MCF 10A (cell line): ENCODE measurements at regions not wholly inside any gene's neighbourhood (a gene's known extent, or its start where the extent isn't known, plus 50 kb on each side); places are given as distances from the start of the nearest gene placed in this dataset.

Experiments used
- BruUV-seq: library from RNA; stranded (reverse); fragments of 400-500 nt; replicated peaks from 2 replicates; lab custom pipeline; 2021; lab: Mats Ljungman, UMichigan
- CTCF ChIA-PET: fragments of 300-600 bp; sonication (Branson Sonifier 250); formaldehyde crosslinking; extraction: SDS; loops from one replicate; lab custom pipeline; 2021; ENCODE audit warnings: antibody characterized with exemption, inconsistent platforms; lab: Yijun Ruan, JAX
- POLR2A ChIA-PET: fragments of 300-600, 350-650 bp; sonication (Branson Sonifier 250); formaldehyde crosslinking; extraction: SDS; loops from one replicate; lab custom pipeline; 2020; ENCODE audit warnings: antibody characterized with exemption, inconsistent platforms; lab: Yijun Ruan, JAX
- DNase-seq: peaks from one replicate; pipeline ENCODE4 v3.0.0-alpha.2; 2018; ENCODE audit not compliant: unreplicated experiment
- H3K27ac Mint-ChIP-seq: one replicate; pipeline ENCODE4 v1.8.0; 2022; ENCODE audit warnings: mild to moderate bottlenecking, low read depth, mixed read lengths; ENCODE audit not compliant: unreplicated experiment
- H3K27me3 Mint-ChIP-seq: one replicate; pipeline ENCODE4 v1.8.0; 2022; ENCODE audit warnings: mixed read lengths; ENCODE audit not compliant: insufficient read depth, unreplicated experiment
- H3K36me3 Mint-ChIP-seq: one replicate; pipeline ENCODE4 v1.8.0; 2022; ENCODE audit warnings: mild to moderate bottlenecking, moderate library complexity, mixed read lengths; ENCODE audit not compliant: insufficient read depth, unreplicated experiment
- H3K4me1 Mint-ChIP-seq: one replicate; pipeline ENCODE4 v1.8.0; 2022; ENCODE audit warnings: mixed read lengths; ENCODE audit not compliant: insufficient read depth, unreplicated experiment
- H3K4me3 Mint-ChIP-seq: one replicate; pipeline ENCODE4 v1.8.0; 2022; ENCODE audit warnings: mild to moderate bottlenecking, moderate library complexity, mixed read lengths; ENCODE audit not compliant: unreplicated experiment
- H3K9me3 Mint-ChIP-seq: one replicate; pipeline ENCODE4 v1.8.0; 2022; ENCODE audit warnings: mixed read lengths; ENCODE audit not compliant: unreplicated experiment
- intact Hi-C: fragments of 100-400 bp; cut with micrococcal nuclease; formaldehyde crosslinking; loops from 2 replicates; pipeline ENCODE4 v1.14.1; 2022
- TF ChIP-seq, protein P1 (sequence below): fragments of 200-600 bp; IDR thresholded peaks from one replicate; pipeline ENCODE4 v1.8.0; 2022; ENCODE audit warnings: antibody characterized with exemption, mild to moderate bottlenecking; ENCODE audit not compliant: unreplicated experiment

DNA sequence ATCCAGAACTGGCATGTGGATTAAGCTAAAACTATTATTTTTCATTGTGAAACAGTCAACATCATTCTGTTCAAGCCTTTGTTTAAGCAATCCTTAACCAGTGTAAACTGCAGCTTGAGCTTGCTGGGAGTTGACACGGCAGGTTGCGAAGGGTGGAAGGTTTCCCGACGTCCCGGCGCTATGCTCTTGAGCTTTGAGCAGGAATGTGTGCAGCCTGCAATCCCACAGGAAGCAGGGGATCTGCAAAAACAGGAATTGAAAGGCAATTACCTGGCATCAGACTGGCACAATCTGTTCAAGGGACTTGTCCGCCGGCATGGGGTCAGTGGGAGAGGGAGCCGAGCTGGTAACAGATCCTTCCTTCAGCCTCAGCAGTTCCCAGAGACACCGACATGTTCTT lies 586.7 kb upstream of the SGCG start:
- Mint-ChIP-seq H3K4me1 (peaks cover 6% of the 10 kb centered on the region), H3K27me3 (no peaks in the 10 kb centered on the region), H3K9me3 (no peaks in the 10 kb centered on the region), H3K27ac (no peak overlapping the region), H3K36me3 (no peaks in the 10 kb centered on the region), H3K4me3 (no peak overlapping the region)
- TF ChIP-seq, protein P1, sequence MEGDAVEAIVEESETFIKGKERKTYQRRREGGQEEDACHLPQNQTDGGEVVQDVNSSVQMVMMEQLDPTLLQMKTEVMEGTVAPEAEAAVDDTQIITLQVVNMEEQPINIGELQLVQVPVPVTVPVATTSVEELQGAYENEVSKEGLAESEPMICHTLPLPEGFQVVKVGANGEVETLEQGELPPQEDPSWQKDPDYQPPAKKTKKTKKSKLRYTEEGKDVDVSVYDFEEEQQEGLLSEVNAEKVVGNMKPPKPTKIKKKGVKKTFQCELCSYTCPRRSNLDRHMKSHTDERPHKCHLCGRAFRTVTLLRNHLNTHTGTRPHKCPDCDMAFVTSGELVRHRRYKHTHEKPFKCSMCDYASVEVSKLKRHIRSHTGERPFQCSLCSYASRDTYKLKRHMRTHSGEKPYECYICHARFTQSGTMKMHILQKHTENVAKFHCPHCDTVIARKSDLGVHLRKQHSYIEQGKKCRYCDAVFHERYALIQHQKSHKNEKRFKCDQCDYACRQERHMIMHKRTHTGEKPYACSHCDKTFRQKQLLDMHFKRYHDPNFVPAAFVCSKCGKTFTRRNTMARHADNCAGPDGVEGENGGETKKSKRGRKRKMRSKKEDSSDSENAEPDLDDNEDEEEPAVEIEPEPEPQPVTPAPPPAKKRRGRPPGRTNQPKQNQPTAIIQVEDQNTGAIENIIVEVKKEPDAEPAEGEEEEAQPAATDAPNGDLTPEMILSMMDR, result no peak
- no TSS peak for BruUV-seq
- intact Hi-C loops, result no loop called here
- no peak for DNase-seq
- ChIA-PET CTCF (interaction anchor here (1.1 kb wide), 1 partner anchor 968 kb away, joined by 4 read pairs; no protein-coding TSS in a partner anchor), POLR2A (no interaction called here)

DNA sequence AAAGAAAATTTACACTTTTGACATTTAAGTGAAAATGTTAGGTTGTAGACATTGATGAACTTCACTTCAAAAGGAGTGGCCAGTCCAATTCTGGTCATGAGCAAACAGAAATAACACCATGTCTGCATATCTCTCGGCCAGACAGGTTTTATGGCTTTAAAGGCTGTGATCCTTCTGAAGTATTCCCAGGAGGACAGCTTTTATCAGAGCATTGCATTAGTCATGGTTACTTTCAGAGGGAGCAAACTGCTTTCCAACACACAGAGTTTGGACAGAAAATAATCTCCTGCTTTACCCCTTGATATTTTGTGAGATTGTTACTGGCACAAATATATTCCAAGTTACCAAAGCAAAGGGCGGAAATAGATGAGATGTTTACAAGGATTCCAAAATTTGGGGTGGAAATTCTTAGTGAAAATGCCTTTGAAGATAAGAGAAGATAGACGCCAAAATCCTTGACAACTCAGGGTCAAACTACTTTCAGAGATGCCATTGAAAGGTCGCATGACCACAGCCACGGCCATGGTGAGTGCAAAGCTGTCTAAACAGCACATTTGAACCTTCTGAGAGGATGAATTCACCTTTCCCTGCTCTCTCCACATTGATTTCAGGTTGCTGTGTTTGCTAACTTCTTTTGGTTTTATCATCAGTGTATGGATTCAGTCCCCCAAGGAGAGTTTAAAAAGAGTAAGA lies 584.5 kb upstream of the SGCG start:
- POLR2A ChIA-PET, result interaction anchor here (0.6 kb wide), 1 partner anchor 70 kb away, joined by 3 read pairs; no protein-coding TSS in a partner anchor

DNA sequence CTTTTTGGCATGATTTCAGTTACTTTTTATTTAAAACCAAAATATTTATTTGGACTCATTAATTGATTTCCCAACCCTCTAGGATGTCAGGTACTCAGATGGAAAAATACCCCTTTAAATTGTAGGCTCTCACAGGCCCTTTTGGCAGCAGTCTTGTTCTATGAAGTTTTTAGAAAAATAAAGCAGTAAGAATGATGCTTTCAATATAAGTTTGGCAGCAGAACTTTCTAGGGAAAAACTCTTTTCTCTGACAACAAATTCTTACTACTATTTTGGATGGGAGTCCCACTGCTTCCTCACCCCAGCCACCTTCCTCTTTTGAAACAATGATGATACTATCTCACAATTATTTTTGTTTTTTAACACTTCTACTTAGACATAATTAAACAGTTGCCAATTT lies 581.6 kb upstream of the SGCG start:
- H3K27ac Mint-ChIP-seq, result no peak overlapping the region
- CTCF ChIA-PET, result no interaction called here
- POLR2A ChIA-PET, result no interaction called here
- no TSS peak for BruUV-seq
- no peaks in the 10 kb centered on the region for H3K27me3 Mint-ChIP-seq
- H3K36me3 Mint-ChIP-seq, result no peaks in the 10 kb centered on the region
- TF ChIP-seq, protein P1, result no peak
- no peak overlapping the region for H3K4me3 Mint-ChIP-seq
- no peak for DNase-seq
- H3K9me3 Mint-ChIP-seq, result peaks cover 8% of the 10 kb centered on the region
- intact Hi-C loops, result no loop called here
- H3K4me1 Mint-ChIP-seq, result no peaks in the 10 kb centered on the region

More for the DNA sequence above, 584.5 kb upstream of the SGCG start:
- CTCF ChIA-PET, result interaction anchor here (0.6 kb wide), 1 partner anchor 24 kb away, joined by 4 read pairs; no protein-coding TSS in a partner anchor
- intact Hi-C loops, result no loop called here
- H3K36me3 Mint-ChIP-seq, result no peaks in the 10 kb centered on the region
- H3K27me3 Mint-ChIP-seq, result no peaks in the 10 kb centered on the region
- no peak overlapping the region for H3K27ac Mint-ChIP-seq
- DNase-seq, result no peak
- no peaks in the 10 kb centered on the region for H3K9me3 Mint-ChIP-seq
- TF ChIP-seq, protein P1, result no peak
- no peak overlapping the region for H3K4me3 Mint-ChIP-seq
- BruUV-seq, result no TSS peak
- peaks cover 3% of the 10 kb centered on the region for H3K4me1 Mint-ChIP-seq

DNA sequence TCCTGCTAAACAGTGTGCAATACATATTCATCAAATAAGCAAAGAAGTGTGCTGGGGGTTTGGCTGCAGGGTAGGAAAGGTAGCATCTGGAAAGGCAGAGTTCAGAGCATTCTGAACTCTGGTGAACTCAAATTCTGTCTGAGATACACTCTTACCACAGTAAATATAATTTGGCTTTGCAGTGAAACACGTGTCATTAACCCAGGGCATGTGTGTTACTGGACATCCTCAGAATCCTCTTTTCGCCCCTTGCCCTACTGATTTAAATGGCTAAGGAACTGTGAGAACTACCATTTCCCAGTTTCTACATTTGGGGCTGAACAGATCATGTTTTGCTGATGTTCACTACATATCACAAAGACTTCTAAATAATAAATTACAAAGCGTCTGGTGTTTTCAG lies 562.8 kb upstream of the SGCG start:
- no TSS peak for BruUV-seq

More for the DNA sequence above, 562.8 kb upstream of the SGCG start:
- Mint-ChIP-seq H3K27ac (no peak overlapping the region), H3K4me3 (no peak overlapping the region), H3K36me3 (no peaks in the 10 kb centered on the region), H3K27me3 (no peaks in the 10 kb centered on the region), H3K9me3 (no peaks in the 10 kb centered on the region), H3K4me1 (no peaks in the 10 kb centered on the region)
- ChIA-PET POLR2A (interaction anchor here (0.8 kb wide), 1 partner anchor 19 kb away, joined by 3 read pairs; no protein-coding TSS in a partner anchor), CTCF (no interaction called here)
- TF ChIP-seq, protein P1, result no peak
- intact Hi-C loops, result no loop called here
- no peak for DNase-seq
